ENCODE measurements at regions not wholly inside any gene's neighbourhood (a gene's known extent, or its start where the extent isn't known, plus 50 kb on each side); places are given as distances from the start of the nearest gene placed in this dataset.

- TF ChIP-seq PKNOX1 (IDR thresholded peaks at IDR 0.05) (no peak), RUNX3 (IDR thresholded peaks at IDR 0.05; ENCODE audit: low read length) (peak; percentile 55; the same call in 1 of the 2 replicates), SIX5 (IDR thresholded peaks at IDR 0.05; ENCODE audit: low read depth, low read length, severe bottlenecking) (no peak), BCLAF1 (IDR thresholded peaks at IDR 0.05) (no peak)
Measured at GRCh38 chr1:103997631-103998030, 247.9 kb downstream of the AMY1C start (continued).

GRCh38 chr1:104018922-104019674 is 269.4 kb downstream of the AMY1C start:
- Histone ChIP-seq H4K20me1 (ENCODE audit: control insufficient read depth, insufficient read depth) (no peaks in the 10 kb centered on the region), H3K27me3 (replicated peaks in 1 of 2; ENCODE audit: control insufficient read depth in 2 of 2, insufficient read depth in 2 of 2, low read length in 1 of 2) (no peaks in the 10 kb centered on the region), H3K9ac (ENCODE audit: control insufficient read depth, insufficient read depth, low read length) (no peak overlapping the region), H3K27ac (ENCODE audit: control insufficient read depth, insufficient read depth) (no peak overlapping the region), H3K4me2 (ENCODE audit: control insufficient read depth, insufficient read depth) (no peak overlapping the region), H3K36me3 (ENCODE audit: control insufficient read depth in 2 of 2, insufficient read depth in 2 of 2, low read length in 1 of 2) (no peaks in the 10 kb centered on the region), H3K4me1 (ENCODE audit: control insufficient read depth, insufficient read depth, low read length) (no peaks in the 10 kb centered on the region), H3K79me2 (ENCODE audit: control insufficient read depth, insufficient read depth, low read length) (no peaks in the 10 kb centered on the region), H3K9me3 (replicated peaks; ENCODE audit: control insufficient read depth, insufficient read depth, low read length) (no peaks in the 10 kb centered on the region), H2AFZ (ENCODE audit: control insufficient read depth, low read depth, low read length) (no peak overlapping the region), H3K4me3 (no peak overlapping the region)
- DNase-seq (ENCODE audit: low read depth, low spot score) (no peak), ATAC-seq (peak; percentile 64), FAIRE-seq (no peak)
- 0 out of 6 replicates have a peak, but pooled peaks of 1 of the 3 experiments have one; percentile 4 for TF ChIP-seq CTCF (IDR thresholded peaks at IDR 0.05 in 2 of 3, conservative IDR thresholded peaks at IDR 0.05 in 1 of 3; ENCODE audit: control insufficient read depth in 2 of 3, extremely low read depth in 1 of 3, insufficient read depth in 1 of 3, low read depth in 3 of 3, low read length in 3 of 3)
- TF ChIP-seq SMARCA5 (IDR thresholded peaks at IDR 0.05), result no peak
- ChIA-PET RAD21 (ENCODE audit: unreplicated experiment) (interaction anchor here (0.9 kb wide), 1 partner anchor 9 kb away, joined by 3 read pairs; no protein-coding TSS in a partner anchor), SMC1A (ENCODE audit: uncharacterized antibody, unreplicated experiment) (interaction anchor here (0.5 to 1.3 kb wide), 2 partner anchors 16 to 1264 kb away, joined by 3 to 4 read pairs; no protein-coding TSS in a partner anchor), POLR2A (no interaction called here), CTCF (interaction anchor here (0.6 kb wide), 1 partner anchor 12 kb away, joined by 3 read pairs; no protein-coding TSS in a partner anchor)
- in situ Hi-C loops (cut with MboI), result no loop called here
- no TSS peak for BruUV-seq (replicated peaks)
- intact Hi-C loops (cut with micrococcal nuclease; ENCODE audit: unreplicated experiment), result no loop called here
- 0% methylated on average over 1 of the region's 1 CpG for WGBS (ENCODE audit: insufficient coverage, insufficient replicate concordance, low lambda C conversion rate, missing lambda C conversion rate)

Measured in GM12878 (cell line).